Smooth muscle cell (in vitro differentiated cells): ENCODE measurements at regions not wholly inside any gene's neighbourhood (a gene's known extent, or its start where the extent isn't known, plus 50 kb on each side); places are given as distances from the start of the nearest gene placed in this dataset.

Experiments
- DNase-seq: peaks from one replicate; lab custom pipeline; 2025; ENCODE audit not compliant: unreplicated experiment; lab: John Stamatoyannopoulos, UW
- H2AFZ ChIP-seq: fragments of 200-600 bp; sonication (generic); 2 replicates; pipeline ENCODE4 v1.6.0; 2016; ENCODE audit warnings: antibody characterized with exemption, low read depth, mild to moderate bottlenecking
- H3F3A ChIP-seq: fragments of 200-600 bp; sonication (generic); 2 replicates; pipeline ENCODE4 v1.6.0; 2017; ENCODE audit warnings: antibody characterized with exemption, low read depth
- H3K27ac ChIP-seq: fragments of 200-600 bp; sonication (generic); 2 replicates; pipeline ENCODE4 v1.5.1; 2016; ENCODE audit warnings: low read depth, mild to moderate bottlenecking
- H3K27me3 ChIP-seq: fragments of 200-600 bp; sonication (generic); 2 replicates; pipeline ENCODE4 v1.6.1; 2016; ENCODE audit warnings: low read depth, mild to moderate bottlenecking
- H3K36me3 ChIP-seq: fragments of 200-600 bp; sonication (generic); 2 replicates; pipeline ENCODE4 v1.5.1; 2016; ENCODE audit warnings: low read depth
- H3K4me1 ChIP-seq: fragments of 200-600 bp; sonication (generic); 2 replicates; pipeline ENCODE4 v1.5.1; 2016; ENCODE audit warnings: low read depth
- H3K4me2 ChIP-seq: fragments of 200-600 bp; sonication (generic); 2 replicates; pipeline ENCODE4 v1.6.0; 2016; ENCODE audit warnings: mild to moderate bottlenecking
- H3K4me3 ChIP-seq: fragments of 200-600 bp; sonication (generic); 2 replicates; pipeline ENCODE4 v1.5.1; 2016; ENCODE audit warnings: mild to moderate bottlenecking
- H3K79me2 ChIP-seq: fragments of 200-600 bp; sonication (generic); 2 replicates; pipeline ENCODE4 v1.6.0; 2016; ENCODE audit warnings: low read depth, mild to moderate bottlenecking
- H3K9ac ChIP-seq: fragments of 200-600 bp; sonication (generic); 2 replicates; pipeline ENCODE4 v1.6.0; 2016; ENCODE audit warnings: low read depth
- H3K9me3 ChIP-seq: fragments of 200-600 bp; sonication (generic); replicated peaks from 2 replicates; pipeline ENCODE4 v1.5.1; 2016; ENCODE audit warnings: low read depth
- H4K20me1 ChIP-seq: fragments of 200-600 bp; sonication (generic); 2 replicates; pipeline ENCODE4 v1.6.0; 2016; ENCODE audit warnings: low read depth
- CTCF ChIP-seq: fragments of 200-600 bp; sonication (generic); IDR thresholded peaks from 2 replicates; pipeline ENCODE4 v1.5.1; 2017; ENCODE audit warnings: borderline replicate concordance, mild to moderate bottlenecking, antibody characterized with exemption; ENCODE audit not compliant: insufficient read depth, poor library complexity, severe bottlenecking
- WGBS: methylation state at CpG from one replicate; pipeline ENCODE4 v1.1.7; 2016; ENCODE audit warnings: low lambda C conversion rate; 5-methylcytosine and 5-hydroxymethylcytosine counted together

GRCh38 chr14:100674428-100674827, 52.3 kb upstream of the DLK1 start:
- TF ChIP-seq CTCF: no peak
- H3K9me3 ChIP-seq: no peaks in the 10 kb centered on the region
- peaks cover 10% of the 10 kb centered on the region for H3F3A ChIP-seq
- H3K4me3 ChIP-seq: no peak overlapping the region
- no peak for DNase-seq
- WGBS: 45% methylated on average over 5 of the region's 5 CpGs
- no peak overlapping the region for H3K9ac ChIP-seq
- H3K36me3 ChIP-seq: no peaks in the 10 kb centered on the region
- no peak overlapping the region for H2AFZ ChIP-seq
- H3K27ac ChIP-seq: no peak overlapping the region
- no peak overlapping the region for H3K4me2 ChIP-seq
- H4K20me1 ChIP-seq: no peaks in the 10 kb centered on the region
- H3K79me2 ChIP-seq: no peaks in the 10 kb centered on the region
- peaks cover 50% of the 10 kb centered on the region for H3K4me1 ChIP-seq
- H3K27me3 ChIP-seq: no peaks in the 10 kb centered on the region

GRCh38 chr14:100674897-100675619, 51.6 kb upstream of the DLK1 start:
- 58% methylated on average over 19 of the region's 19 CpGs for WGBS
- no peak overlapping the region for H3K4me3 ChIP-seq
- TF ChIP-seq CTCF: no peak
- no peaks in the 10 kb centered on the region for H3K9me3 ChIP-seq
- no peak overlapping the region for H2AFZ ChIP-seq
- peaks cover 12% of the 10 kb centered on the region for H3F3A ChIP-seq
- DNase-seq: no peak
- no peaks in the 10 kb centered on the region for H3K27me3 ChIP-seq
- no peaks in the 10 kb centered on the region for H4K20me1 ChIP-seq
- H3K9ac ChIP-seq: no peak overlapping the region
- H3K79me2 ChIP-seq: no peaks in the 10 kb centered on the region
- no peak overlapping the region for H3K27ac ChIP-seq
- peaks cover 49% of the 10 kb centered on the region for H3K4me1 ChIP-seq
- no peak overlapping the region for H3K4me2 ChIP-seq
- no peaks in the 10 kb centered on the region for H3K36me3 ChIP-seq

GRCh38 chr14:100675699-100676684, 50.7 kb upstream of the DLK1 start:
- 77% methylated on average over 18 of the region's 20 CpGs for WGBS
- Histone ChIP-seq H3K9me3 (no peaks in the 10 kb centered on the region), H3K4me2 (peak overlapping the region; percentile 48), H3K36me3 (no peaks in the 10 kb centered on the region), H3K4me1 (peaks cover 52% of the 10 kb centered on the region), H4K20me1 (no peaks in the 10 kb centered on the region), H3K27ac (peak overlapping the region; percentile 90), H3K79me2 (no peaks in the 10 kb centered on the region), H3F3A (peaks cover 18% of the 10 kb centered on the region), H3K27me3 (no peaks in the 10 kb centered on the region), H2AFZ (no peak overlapping the region), H3K4me3 (no peak overlapping the region), H3K9ac (no peak overlapping the region)
- DNase-seq: no peak
- no peak for TF ChIP-seq CTCF
